ENCODE measurements at regions not wholly inside any gene's neighbourhood (a gene's known extent, or its start where the extent isn't known, plus 50 kb on each side); places are given as distances from the start of the nearest gene placed in this dataset.

- DNase-seq = no peak
- intact Hi-C loops (cut with micrococcal nuclease) = no loop called here
- TF ChIP-seq, protein P1, sequence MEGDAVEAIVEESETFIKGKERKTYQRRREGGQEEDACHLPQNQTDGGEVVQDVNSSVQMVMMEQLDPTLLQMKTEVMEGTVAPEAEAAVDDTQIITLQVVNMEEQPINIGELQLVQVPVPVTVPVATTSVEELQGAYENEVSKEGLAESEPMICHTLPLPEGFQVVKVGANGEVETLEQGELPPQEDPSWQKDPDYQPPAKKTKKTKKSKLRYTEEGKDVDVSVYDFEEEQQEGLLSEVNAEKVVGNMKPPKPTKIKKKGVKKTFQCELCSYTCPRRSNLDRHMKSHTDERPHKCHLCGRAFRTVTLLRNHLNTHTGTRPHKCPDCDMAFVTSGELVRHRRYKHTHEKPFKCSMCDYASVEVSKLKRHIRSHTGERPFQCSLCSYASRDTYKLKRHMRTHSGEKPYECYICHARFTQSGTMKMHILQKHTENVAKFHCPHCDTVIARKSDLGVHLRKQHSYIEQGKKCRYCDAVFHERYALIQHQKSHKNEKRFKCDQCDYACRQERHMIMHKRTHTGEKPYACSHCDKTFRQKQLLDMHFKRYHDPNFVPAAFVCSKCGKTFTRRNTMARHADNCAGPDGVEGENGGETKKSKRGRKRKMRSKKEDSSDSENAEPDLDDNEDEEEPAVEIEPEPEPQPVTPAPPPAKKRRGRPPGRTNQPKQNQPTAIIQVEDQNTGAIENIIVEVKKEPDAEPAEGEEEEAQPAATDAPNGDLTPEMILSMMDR (IDR thresholded peaks at IDR 0.05; ENCODE audit: borderline replicate concordance) = no peak
- H3K4me3 ChIP-seq = no peak overlapping the region
- H3K36me3 ChIP-seq = no peaks in the 10 kb centered on the region
- no peaks in the 10 kb centered on the region for H3K27me3 ChIP-seq (ENCODE audit: low read depth)
- peak overlapping the region; percentile 11 for H3K27ac ChIP-seq (replicated peaks)
- no peaks in the 10 kb centered on the region for H3K9me3 ChIP-seq (replicated peaks)
- peaks cover 44% of the 10 kb centered on the region for H3K4me1 ChIP-seq
Measured at GRCh38 chr22:27641049-27641795, 160.3 kb downstream of the MN1 start.

DNA sequence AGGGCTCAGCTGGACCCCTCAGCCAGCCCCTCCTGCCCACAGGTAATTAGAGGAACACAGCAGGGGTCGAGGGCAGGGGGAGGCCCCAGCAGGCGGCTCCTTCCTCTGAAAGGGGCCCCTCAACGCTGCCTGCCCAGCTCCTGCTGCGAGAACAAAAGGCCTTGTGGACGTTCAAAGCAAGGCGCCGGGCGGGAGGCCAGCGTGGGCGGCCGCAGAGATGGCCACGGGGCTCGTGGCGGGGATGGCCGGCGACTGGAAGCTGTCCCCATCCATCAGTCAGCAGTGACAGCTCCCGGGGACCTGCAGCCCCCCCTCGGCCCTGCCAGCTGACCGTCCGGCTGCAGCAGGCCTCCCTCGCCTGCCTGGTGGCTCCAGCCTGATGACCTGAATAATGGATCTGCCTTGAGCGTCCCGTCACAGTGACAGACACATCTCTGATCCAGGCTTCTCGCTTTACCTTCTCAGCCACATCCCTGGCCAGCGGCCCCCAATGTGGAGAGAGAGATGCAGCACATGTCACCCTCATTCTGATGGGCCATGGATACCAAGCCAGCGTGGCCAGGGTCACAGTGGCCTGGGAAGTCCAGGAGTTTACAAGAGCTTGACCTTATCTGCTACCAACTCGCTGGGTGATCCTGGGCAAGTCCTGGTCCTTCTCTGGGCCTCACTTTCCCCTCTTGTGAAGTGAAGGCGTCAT is 159.3 kb downstream of the MN1 start:
- Histone ChIP-seq H3K36me3 (no peaks in the 10 kb centered on the region), H3K4me1 (peaks cover 36% of the 10 kb centered on the region), H3K4me3 (no peak overlapping the region), H3K27ac (replicated peaks) (no peak overlapping the region), H3K27me3 (ENCODE audit: low read depth) (no peaks in the 10 kb centered on the region), H3K9me3 (replicated peaks) (no peaks in the 10 kb centered on the region)
- no peak for DNase-seq
- TF ChIP-seq, protein P1 (IDR thresholded peaks at IDR 0.05; ENCODE audit: borderline replicate concordance) = no peak
- intact Hi-C loops (cut with micrococcal nuclease) = no loop called here

GRCh38 chr22:27643907-27644306 is 157.6 kb downstream of the MN1 start:
- Histone ChIP-seq H3K36me3 (no peaks in the 10 kb centered on the region), H3K27ac (replicated peaks) (no peak overlapping the region), H3K4me3 (no peak overlapping the region), H3K9me3 (replicated peaks) (no peaks in the 10 kb centered on the region), H3K4me1 (peaks cover 21% of the 10 kb centered on the region), H3K27me3 (ENCODE audit: low read depth) (no peaks in the 10 kb centered on the region)
- intact Hi-C loops (cut with micrococcal nuclease) = no loop called here
- TF ChIP-seq, protein P1 (IDR thresholded peaks at IDR 0.05; ENCODE audit: borderline replicate concordance) = no peak
- DNase-seq = no peak

- Histone ChIP-seq H3K27me3 (ENCODE audit: low read depth) (no peaks in the 10 kb centered on the region), H3K9me3 (replicated peaks) (no peaks in the 10 kb centered on the region), H3K27ac (replicated peaks) (no peak overlapping the region), H3K4me1 (peaks cover 16% of the 10 kb centered on the region), H3K36me3 (no peaks in the 10 kb centered on the region), H3K4me3 (no peak overlapping the region)
- intact Hi-C loops (cut with micrococcal nuclease) = no loop called here
- no peak for DNase-seq
- TF ChIP-seq, protein P1 (IDR thresholded peaks at IDR 0.05; ENCODE audit: borderline replicate concordance) = no peak
Measured at GRCh38 chr22:27644566-27644965, 157.0 kb downstream of the MN1 start.

DNA sequence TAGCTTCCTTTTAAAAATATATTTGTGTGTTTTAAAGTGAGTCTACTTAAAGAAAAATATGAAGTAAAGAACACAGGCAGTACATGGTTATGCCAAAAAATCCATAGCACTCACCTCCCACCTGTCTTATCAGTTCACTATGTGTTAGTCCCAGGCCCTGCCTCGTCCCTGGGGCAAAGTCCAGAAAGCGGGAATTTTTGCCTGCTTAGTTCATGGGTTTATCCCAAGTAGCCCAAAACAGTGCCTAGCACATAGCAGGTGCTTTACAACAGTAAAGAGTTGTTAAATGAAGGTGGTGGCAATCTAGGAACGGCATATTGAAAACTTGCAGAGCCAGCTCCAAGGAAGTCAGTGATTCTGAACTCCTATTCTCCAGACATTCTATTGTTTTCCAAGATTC is 154.0 kb downstream of the MN1 start:
- TF ChIP-seq, protein P1 (IDR thresholded peaks at IDR 0.05; ENCODE audit: borderline replicate concordance) = no peak
- Histone ChIP-seq H3K27ac (replicated peaks) (no peak overlapping the region), H3K9me3 (replicated peaks) (no peaks in the 10 kb centered on the region), H3K27me3 (ENCODE audit: low read depth) (no peaks in the 10 kb centered on the region), H3K36me3 (no peaks in the 10 kb centered on the region), H3K4me3 (no peak overlapping the region), H3K4me1 (peaks cover 26% of the 10 kb centered on the region)
- DNase-seq = no peak
- intact Hi-C loops (cut with micrococcal nuclease) = no loop called here

Data from left ventricle myocardium inferior (tissue), 1 donor.